Activated CD4-positive, alpha-beta T cell treated with anti-CD3 and anti-CD28 coated beads, Interleukin-2, Interleukin-4, amounts not matched to agents 100 ng/mL and 50 ng/mL, durations not matched to agents 16 hours and 8 hours (primary cell): ENCODE measurements at regions not wholly inside any gene's neighbourhood (a gene's known extent, or its start where the extent isn't known, plus 50 kb on each side); places are given as distances from the start of the nearest gene placed in this dataset.
"Not testable (repeated sequence)": the region's sequence is repeated elsewhere in the genome, so short reads cannot be mapped to it uniquely, and the experiment has no call there.

Experiments
- DNase-seq: peaks from one replicate; pipeline ENCODE4 v3.0.0-alpha.2; 2020; ENCODE audit warnings: low spot score

GRCh38 chr12:105481392-105482300 is 151.2 kb downstream of the C12orf75 start:
- no peak for DNase-seq

- DNase-seq: no peak
Measured at GRCh38 chr12:105482951-105483350, 152.5 kb downstream of the C12orf75 start.

GRCh38 chr12:105483691-105484090 is 153.2 kb downstream of the C12orf75 start:
- DNase-seq: no peak

GRCh38 chr12:105485321-105485910 is 154.9 kb downstream of the C12orf75 start:
- DNase-seq: no peak

GRCh38 chr12:105485921-105486320 is 155.4 kb downstream of the C12orf75 start:
- no peak for DNase-seq

- no peak for DNase-seq
Measured at GRCh38 chr12:105487963-105488362, 157.5 kb downstream of the C12orf75 start.

- DNase-seq: no peak
Measured at GRCh38 chr12:105492591-105493545, 162.4 kb downstream of the C12orf75 start.

GRCh38 chr12:105499205-105499604 is 168.7 kb downstream of the C12orf75 start:
- no peak for DNase-seq

- DNase-seq: not testable (repeated sequence)
Measured at GRCh38 chr12:105500676-105501075, 170.2 kb downstream of the C12orf75 start.

- DNase-seq: no peak
Measured at GRCh38 chr12:105502426-105502930, 172.0 kb downstream of the C12orf75 start.

GRCh38 chr12:105503619-105504018 is 173.1 kb downstream of the C12orf75 start:
- no peak for DNase-seq

- DNase-seq: no peak
Measured at GRCh38 chr12:105504286-105504685, 173.8 kb downstream of the C12orf75 start.

- no peak for DNase-seq
Measured at GRCh38 chr12:105506678-105507310, 176.3 kb downstream of the C12orf75 start.

- no peak for DNase-seq
Measured at GRCh38 chr12:105507311-105508038, 177.0 kb downstream of the C12orf75 start.

- DNase-seq: no peak
Measured at GRCh38 chr12:105508096-105508495, 177.6 kb downstream of the C12orf75 start.

- no peak for DNase-seq
Measured at GRCh38 chr12:105510526-105510925, 180.0 kb downstream of the C12orf75 start.

GRCh38 chr12:105512861-105513260 is 182.4 kb downstream of the C12orf75 start:
- DNase-seq: not testable (repeated sequence)

- DNase-seq: no peak
Measured at GRCh38 chr12:105522166-105522825, 191.8 kb downstream of the C12orf75 start.

GRCh38 chr12:105523164-105524057 is 192.9 kb downstream of the C12orf75 start:
- DNase-seq: no peak
